Uterus (tissue), 2 donors: ENCODE measurements at regions not wholly inside any gene's neighbourhood (a gene's known extent, or its start where the extent isn't known, plus 50 kb on each side); places are given as distances from the start of the nearest gene placed in this dataset.

ENCODE experiments used
- POLR2A ChIP-seq, 2 donors: fragments of 450-650 bp; IDR thresholded peaks; one replicate each; pipeline ENCODE4 v1.6.1; 2016; ENCODE audit warnings: antibody characterized with exemption in 2 of 2, mild to moderate bottlenecking in 1 of 2, moderate library complexity in 1 of 2
- TF ChIP-seq, protein P1 (sequence below), 4 experiments: fragments of 200-600 bp in 2 of 4; fragments of 450-650 bp in 2 of 4; sonication (generic) in 2 of 4; IDR thresholded peaks; one replicate each; pipeline ENCODE4 v1.5.1; 2016 to 2019; ENCODE audit warnings: antibody characterized with exemption in 4 of 4, mild to moderate bottlenecking in 2 of 4, moderate library complexity in 1 of 4

DNA sequence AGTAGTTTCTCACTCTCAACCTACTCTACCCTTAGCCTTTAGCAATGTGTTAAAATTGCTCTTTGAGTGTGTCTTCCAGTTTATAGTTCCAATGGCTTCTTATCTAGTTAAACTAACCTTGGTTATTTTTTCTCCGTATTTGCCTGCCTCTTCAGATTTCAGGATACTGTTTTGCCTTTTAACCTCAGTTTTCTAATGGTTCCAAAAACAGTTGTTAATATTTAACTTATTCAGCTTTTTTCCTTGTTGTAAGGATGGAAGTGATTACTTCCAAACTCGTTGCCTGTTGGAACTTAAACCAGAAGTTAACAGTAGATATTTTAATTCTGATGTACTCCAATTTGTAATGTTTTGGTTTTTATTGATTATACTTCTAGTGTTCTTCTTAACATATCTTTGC, 1574.9 kb downstream of the HACE1 start:
- TF ChIP-seq, protein P1, sequence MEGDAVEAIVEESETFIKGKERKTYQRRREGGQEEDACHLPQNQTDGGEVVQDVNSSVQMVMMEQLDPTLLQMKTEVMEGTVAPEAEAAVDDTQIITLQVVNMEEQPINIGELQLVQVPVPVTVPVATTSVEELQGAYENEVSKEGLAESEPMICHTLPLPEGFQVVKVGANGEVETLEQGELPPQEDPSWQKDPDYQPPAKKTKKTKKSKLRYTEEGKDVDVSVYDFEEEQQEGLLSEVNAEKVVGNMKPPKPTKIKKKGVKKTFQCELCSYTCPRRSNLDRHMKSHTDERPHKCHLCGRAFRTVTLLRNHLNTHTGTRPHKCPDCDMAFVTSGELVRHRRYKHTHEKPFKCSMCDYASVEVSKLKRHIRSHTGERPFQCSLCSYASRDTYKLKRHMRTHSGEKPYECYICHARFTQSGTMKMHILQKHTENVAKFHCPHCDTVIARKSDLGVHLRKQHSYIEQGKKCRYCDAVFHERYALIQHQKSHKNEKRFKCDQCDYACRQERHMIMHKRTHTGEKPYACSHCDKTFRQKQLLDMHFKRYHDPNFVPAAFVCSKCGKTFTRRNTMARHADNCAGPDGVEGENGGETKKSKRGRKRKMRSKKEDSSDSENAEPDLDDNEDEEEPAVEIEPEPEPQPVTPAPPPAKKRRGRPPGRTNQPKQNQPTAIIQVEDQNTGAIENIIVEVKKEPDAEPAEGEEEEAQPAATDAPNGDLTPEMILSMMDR (IDR thresholded peaks at IDR 0.05): no peak
- TF ChIP-seq POLR2A (IDR thresholded peaks at IDR 0.05): no peak
